Hematopoietic multipotent progenitor cell treated with erythropoietin and hydrocortisone succinate and interleukin-3 and kit ligand, for 15 days (in vitro differentiated cells): ENCODE measurements at regions not wholly inside any gene's neighbourhood (a gene's known extent, or its start where the extent isn't known, plus 50 kb on each side); places are given as distances from the start of the nearest gene placed in this dataset.
A peak's percentile ranks its signal among the peaks of the same experiment; 100 is the strongest.

Experiments used
- DNase-seq: peaks from one replicate; pipeline ENCODE4 v3.0.0-alpha.2; 2015; ENCODE audit warnings: low spot score

DNA sequence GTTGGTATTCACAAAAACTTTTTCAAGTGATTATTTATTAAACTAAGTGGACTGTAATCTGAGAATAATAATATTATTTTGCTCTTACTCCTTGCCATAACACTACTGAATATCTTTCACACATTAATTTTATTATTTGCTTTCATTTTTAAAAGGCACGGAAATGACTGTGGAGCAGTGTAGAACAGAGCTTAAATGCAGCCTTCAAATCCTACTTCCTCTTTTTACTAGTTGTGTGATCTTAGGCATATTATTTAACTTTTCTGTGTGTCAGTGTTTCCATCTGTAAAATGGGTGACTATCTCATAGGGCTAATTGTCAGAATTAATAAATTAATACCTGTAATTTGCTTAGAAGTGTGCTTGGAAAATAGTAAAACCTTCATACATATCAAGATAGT, 55.5 kb upstream of the SLC8A1 start:
- DNase-seq: no peak

GRCh38 chr2:40510304-40510703, 58.4 kb upstream of the SLC8A1 start:
- no peak for DNase-seq

- DNase-seq: no peak
These were observed 59.8 kb upstream of the SLC8A1 start for GRCh38 chr2:40511661-40512213.

GRCh38 chr2:40512256-40512655, 60.4 kb upstream of the SLC8A1 start:
- no peak for DNase-seq

- no peak for DNase-seq
These were observed 61.3 kb upstream of the SLC8A1 start for GRCh38 chr2:40513201-40513600.

DNA sequence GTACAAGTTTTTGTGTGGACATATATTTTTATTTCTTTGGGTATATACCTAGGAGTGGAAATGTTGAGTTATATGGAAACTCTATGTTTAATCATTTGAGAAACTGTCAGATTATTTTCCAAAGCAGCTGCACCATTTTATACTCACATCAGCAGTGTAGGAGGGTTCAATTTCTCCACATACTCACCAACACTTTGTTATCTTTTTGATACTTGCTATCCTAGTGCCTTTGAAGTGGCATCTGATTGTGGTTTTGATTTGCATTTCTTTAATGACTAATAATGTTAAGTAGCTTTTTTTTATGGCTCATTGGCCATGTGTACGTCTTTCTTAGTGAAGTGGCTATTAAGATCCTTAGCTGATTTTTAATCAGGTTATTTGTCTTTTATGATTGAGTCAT, 64.7 kb upstream of the SLC8A1 start:
- DNase-seq: no peak

DNA sequence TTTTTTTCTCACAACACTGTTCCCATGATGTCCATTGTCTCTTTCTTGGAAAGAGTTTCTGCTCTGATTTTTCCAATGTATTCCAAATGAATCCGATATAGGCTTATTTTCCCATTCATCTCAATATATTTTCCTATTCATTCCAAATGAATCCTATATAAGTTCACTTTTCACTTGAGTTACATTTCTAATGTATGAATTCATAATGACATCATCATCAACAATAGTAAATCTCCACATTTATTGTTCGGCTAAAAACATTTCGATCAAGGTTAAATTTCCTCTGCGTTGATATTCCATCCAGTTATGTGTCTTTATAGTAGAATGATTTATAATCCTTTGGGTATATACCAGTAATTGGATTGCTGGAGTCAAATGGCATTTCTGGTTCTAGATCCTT, 76.7 kb upstream of the SLC8A1 start:
- no peak for DNase-seq

GRCh38 chr2:40531359-40531758, 79.5 kb upstream of the SLC8A1 start:
- no peak for DNase-seq

- DNase-seq: no peak
These were observed 82.6 kb upstream of the SLC8A1 start for GRCh38 chr2:40534528-40534927.

DNA sequence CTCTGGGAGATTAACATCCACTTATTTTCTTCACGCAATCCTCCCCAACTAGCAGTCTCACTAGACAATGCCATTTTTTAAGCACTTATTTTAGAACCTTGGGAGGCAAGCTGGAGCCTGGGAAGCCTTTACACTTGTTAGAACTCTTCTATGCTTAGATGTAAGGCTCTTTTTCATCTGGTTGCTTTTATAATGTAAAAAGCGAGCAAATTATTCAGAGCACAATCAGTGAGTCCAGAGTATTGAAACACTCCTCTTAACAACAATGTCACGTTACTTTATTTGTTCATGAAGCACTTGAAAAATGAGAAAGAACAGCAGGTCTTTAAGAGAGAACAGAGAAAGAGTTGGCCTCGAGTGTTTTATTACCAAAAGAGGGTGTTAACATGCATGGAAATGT, 84.1 kb upstream of the SLC8A1 start:
- DNase-seq: no peak

DNA sequence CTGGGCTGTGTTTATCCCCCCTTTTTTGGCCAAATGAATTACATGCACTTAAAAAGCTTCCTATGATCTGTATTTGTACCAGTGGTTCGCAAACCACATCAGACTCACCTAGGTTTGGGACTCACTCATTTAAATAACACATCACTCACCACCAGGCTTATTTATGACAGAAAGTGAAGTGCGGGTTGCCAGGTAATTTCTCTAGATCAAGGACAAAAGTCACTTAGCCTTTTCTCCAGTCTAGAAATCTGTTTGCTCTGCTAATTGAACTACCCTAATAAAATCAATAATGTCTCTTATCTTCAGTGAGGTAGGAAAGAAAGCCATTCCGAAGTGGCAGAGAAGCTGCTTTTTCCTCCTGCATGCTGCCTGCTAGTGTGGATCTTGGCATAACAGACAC, 88.1 kb upstream of the SLC8A1 start:
- no peak for DNase-seq

GRCh38 chr2:40543381-40543780, 91.5 kb upstream of the SLC8A1 start:
- no peak for DNase-seq

- no peak for DNase-seq
These were observed 92.2 kb upstream of the SLC8A1 start for GRCh38 chr2:40544072-40544471.

- no peak for DNase-seq
These were observed 93.8 kb upstream of the SLC8A1 start for GRCh38 chr2:40545645-40546044.

- DNase-seq: no peak
These were observed 94.7 kb upstream of the SLC8A1 start for GRCh38 chr2:40546439-40547191.

DNA sequence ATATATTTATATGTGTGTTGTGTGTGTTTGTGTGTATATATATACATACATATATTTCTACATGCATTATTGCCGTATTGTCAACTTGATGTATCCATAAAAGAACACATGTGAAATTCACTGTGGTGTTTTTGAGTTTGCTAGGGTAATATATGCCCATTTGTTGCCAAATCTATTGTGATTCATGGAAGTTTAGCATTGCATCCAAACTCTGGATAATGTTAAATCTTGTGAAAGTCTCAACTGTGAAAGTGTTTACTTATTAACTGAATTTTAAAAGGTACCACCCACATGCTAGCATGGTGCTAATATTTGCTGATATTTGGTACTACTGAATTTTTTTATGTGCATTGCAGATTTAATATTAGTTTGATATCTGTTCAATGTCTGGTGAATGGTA, 96.6 kb upstream of the SLC8A1 start:
- no peak for DNase-seq

DNA sequence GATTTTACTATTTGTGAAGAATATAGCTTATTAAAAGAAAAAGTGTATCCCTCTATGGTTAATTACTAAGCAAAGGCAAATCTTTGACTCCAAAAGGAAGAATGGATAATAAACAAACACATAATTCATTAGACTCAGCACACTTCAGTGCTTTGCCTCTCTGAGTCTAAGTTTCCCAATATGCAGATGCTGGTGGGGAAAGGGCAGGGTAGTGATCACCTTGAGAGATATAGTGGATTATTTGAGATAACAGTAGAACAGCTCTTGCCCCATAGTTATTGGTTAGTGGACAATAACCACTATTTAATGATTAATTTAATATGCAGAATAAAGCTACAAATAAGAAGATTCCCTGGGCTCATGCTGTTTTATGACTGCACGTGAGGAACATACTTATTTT, 98.2 kb upstream of the SLC8A1 start:
- DNase-seq: no peak

DNA sequence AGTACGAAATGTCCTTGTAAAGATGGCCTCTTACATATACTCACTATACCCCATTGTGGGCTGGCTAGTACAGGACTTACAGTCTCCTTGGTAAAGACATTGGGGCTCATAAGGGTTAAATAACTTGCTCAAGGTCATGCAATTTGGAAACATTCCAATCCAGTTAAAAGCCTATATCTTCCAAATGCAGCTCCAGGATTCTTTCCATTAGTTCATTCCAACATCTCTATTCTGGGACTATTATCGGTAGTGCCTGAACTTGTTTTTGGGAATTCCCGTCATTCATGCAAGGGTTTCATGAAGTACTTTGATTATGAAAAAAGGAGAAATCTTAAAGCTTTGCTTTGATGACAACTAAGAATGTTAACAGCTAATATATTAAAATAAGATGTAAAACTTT, 99.2 kb upstream of the SLC8A1 start:
- DNase-seq: no peak

DNA sequence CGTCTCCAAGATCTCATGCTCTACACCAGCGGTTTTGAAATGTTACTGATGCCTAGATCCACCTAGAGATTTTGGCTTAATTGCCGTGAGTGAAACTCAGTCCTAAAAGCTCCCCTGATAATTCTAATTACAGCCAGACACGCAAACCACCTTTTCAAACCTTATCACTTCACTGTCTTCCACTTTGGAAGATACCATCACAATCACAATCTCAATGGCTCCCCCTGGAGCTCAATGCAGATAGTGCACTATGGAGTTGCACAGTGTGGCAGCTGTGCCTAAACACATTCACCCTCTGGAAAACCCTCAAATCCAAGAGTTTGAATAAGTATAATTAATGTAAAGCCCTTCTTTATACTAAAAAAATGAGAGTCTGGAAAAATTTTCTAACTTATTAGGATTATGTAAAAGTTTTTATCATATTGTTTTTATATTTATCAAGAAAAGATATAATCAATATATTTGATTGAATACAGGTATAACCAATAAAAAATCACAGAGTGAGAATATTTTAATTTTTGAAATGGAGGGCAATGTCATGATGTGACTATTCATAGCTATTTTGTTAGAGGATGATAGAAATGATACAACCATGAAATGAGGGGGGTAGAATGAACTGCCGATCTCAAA, 102.9 kb upstream of the SLC8A1 start:
- peak; percentile 9 for DNase-seq

- no peak for DNase-seq
These were observed 104.4 kb upstream of the SLC8A1 start for GRCh38 chr2:40556293-40556692.

DNA sequence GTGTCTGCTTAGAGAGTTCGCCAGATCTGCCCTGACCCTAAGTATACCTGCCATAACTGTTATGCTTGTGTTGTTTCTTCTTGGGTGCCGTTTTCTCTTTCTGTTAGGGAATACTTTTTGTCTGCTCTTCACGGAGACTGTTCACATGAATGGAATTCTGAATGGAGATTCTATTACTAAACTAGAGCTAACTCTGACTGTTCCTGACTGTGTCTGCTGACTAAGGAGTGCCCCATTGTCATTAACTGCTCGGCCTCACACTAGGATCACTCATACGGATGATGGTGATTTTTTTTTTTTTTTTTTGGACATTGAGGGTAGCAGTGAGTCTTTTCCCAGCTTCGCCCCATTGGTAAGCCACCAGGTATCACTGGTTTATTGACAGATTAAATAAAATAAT, 104.8 kb upstream of the SLC8A1 start:
- DNase-seq: no peak

GRCh38 chr2:40558761-40559160, 106.9 kb upstream of the SLC8A1 start:
- DNase-seq: no peak

- DNase-seq: no peak
These were observed 107.3 kb upstream of the SLC8A1 start for GRCh38 chr2:40559175-40559574.

DNA sequence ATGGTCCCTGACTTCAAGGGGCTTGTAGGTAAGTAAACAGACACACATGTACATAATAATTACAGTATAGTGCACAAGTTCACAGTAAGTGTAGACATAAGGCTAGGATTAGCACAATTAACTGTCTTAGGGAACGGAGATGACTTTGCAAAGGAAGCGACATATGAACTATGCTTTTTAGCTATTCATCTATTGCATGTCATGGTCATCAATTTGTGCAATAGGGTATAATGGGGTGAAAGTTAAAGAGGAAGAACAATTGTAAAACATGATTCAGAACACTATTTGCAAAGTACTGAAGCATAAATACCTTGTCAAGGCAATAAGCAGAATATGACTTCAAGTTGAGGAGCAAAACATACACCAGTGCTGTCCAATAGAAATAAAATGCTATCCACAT, 112.3 kb upstream of the SLC8A1 start:
- DNase-seq: no peak
